Liver (tissue), 8 donors: ENCODE measurements at regions not wholly inside any gene's neighbourhood (a gene's known extent, or its start where the extent isn't known, plus 50 kb on each side); places are given as distances from the start of the nearest gene placed in this dataset.

Experiments used
- DNase-seq: peaks from one replicate; pipeline ENCODE4 v3.0.0-alpha.2; 2017; ENCODE audit warnings: low spot score
- H3K27ac ChIP-seq, 2 donors: one replicate each; pipeline ENCODE4 v1.7.0; 2013; ENCODE audit warnings: inconsistent platforms in 2 of 2, low read length in 2 of 2, control low read depth in 1 of 2, low read depth in 1 of 2, mild to moderate bottlenecking in 1 of 2
- H3K27me3 ChIP-seq, 4 donors: one replicate each; pipeline versions ENCODE4 v1.6.1 to v1.7.0; 2013; ENCODE audit warnings: low read length in 3 of 4, inconsistent platforms in 1 of 4, mild to moderate bottlenecking in 1 of 4, moderate library complexity in 1 of 4; ENCODE audit not compliant: control insufficient read depth in 4 of 4, insufficient read depth in 4 of 4
- H3K36me3 ChIP-seq, 4 donors: one replicate each; pipeline versions ENCODE4 v1.6.1 to v1.7.0; 2013; ENCODE audit warnings: low read length in 3 of 4, mild to moderate bottlenecking in 3 of 4, low read depth in 1 of 4, moderate library complexity in 1 of 4; ENCODE audit not compliant: control insufficient read depth in 4 of 4, insufficient read depth in 3 of 4
- H3K4me1 ChIP-seq, 4 donors: one replicate each; pipeline versions ENCODE4 v1.6.1 to v1.7.0; 2013; ENCODE audit warnings: low read length in 3 of 4, mild to moderate bottlenecking in 3 of 4, moderate library complexity in 1 of 4; ENCODE audit not compliant: control insufficient read depth in 4 of 4, insufficient read depth in 4 of 4
- H3K4me3 ChIP-seq, 3 donors: one replicate each; pipeline versions ENCODE4 v1.6.1 to v1.7.0; 2013; ENCODE audit warnings: low read length in 3 of 3, control low read depth in 1 of 3, low read depth in 1 of 3, mild to moderate bottlenecking in 1 of 3
- H3K9ac ChIP-seq, 2 donors: one replicate each; pipeline ENCODE4 v1.7.0; 2013; ENCODE audit warnings: low read length in 2 of 2, mild to moderate bottlenecking in 2 of 2, moderate library complexity in 2 of 2, control low read depth in 1 of 2, low read depth in 1 of 2
- H3K9me3 ChIP-seq, 4 donors: one replicate each; pipeline versions ENCODE4 v1.6.1 to v1.7.0; 2013; ENCODE audit warnings: low read length in 3 of 4; ENCODE audit not compliant: control insufficient read depth in 4 of 4
- ATF3 ChIP-seq: IDR thresholded peaks from 2 replicates; pipeline ENCODE4 v1.6.1; 2016; ENCODE audit warnings: antibody characterized with exemption
- CTCF ChIP-seq: fragments of 150-350 bp; IDR thresholded peaks from 2 replicates; pipeline ENCODE4 v1.5.1; 2017; ENCODE audit warnings: improper control_type of control experiment, low read depth, low read length; ENCODE audit not compliant: missing input control
- FOXA1 ChIP-seq: IDR thresholded peaks from 2 replicates; pipeline ENCODE4 v1.6.1; 2016; ENCODE audit warnings: antibody characterized with exemption
- JUND ChIP-seq, 2 donors: IDR thresholded peaks; 2 replicates each; pipeline ENCODE4 v1.6.1; 2016; ENCODE audit warnings: antibody characterized with exemption in 2 of 2
- MAX ChIP-seq: IDR thresholded peaks from 2 replicates; pipeline ENCODE4 v1.6.1; 2016; ENCODE audit warnings: antibody characterized with exemption
- RAD21 ChIP-seq, 2 donors: IDR thresholded peaks; 2 replicates each; pipeline ENCODE4 v1.6.1; 2016; ENCODE audit warnings: antibody characterized with exemption in 2 of 2, mild to moderate bottlenecking in 2 of 2
- RXRA ChIP-seq, 2 donors: IDR thresholded peaks; 2 replicates each; pipeline ENCODE4 v1.6.1; 2017 to 2018; ENCODE audit warnings: antibody characterized with exemption in 2 of 2, mild to moderate bottlenecking in 1 of 2
- SP1 ChIP-seq: IDR thresholded peaks from 2 replicates; pipeline ENCODE4 v1.6.1; 2018; ENCODE audit warnings: antibody characterized with exemption, mild to moderate bottlenecking
- TAF1 ChIP-seq: conservative IDR thresholded peaks from 2 replicates; pipeline ENCODE4 v1.6.1; 2016; ENCODE audit warnings: antibody characterized with exemption, mild to moderate bottlenecking
- ZBTB33 ChIP-seq: IDR thresholded peaks from 2 replicates; pipeline ENCODE4 v1.6.1; 2016; ENCODE audit warnings: antibody characterized with exemption
- WGBS: extraction: QIAGEN DNeasy Blood & Tissue Kit; methylation state at CpG from one replicate; pipeline ENCODE4 v1.1.7; 2013; 5-methylcytosine and 5-hydroxymethylcytosine counted together
- donor health status: healthy.
- donor health status: healthy.
- donor health status: healthy.
- donor health status: healthy.
- donor health status: healthy.

GRCh38 chr5:1737790-1738405, 61.7 kb downstream of the MRPL36 start:
- peaks cover 0 to 9% (median 7%) of the 10 kb centered on the region in 4 donors for H3K9me3 ChIP-seq
- H3K4me1 ChIP-seq, result no peaks in the 10 kb centered on the region
- peak in 1 of 2 donors; percentile 68 for TF ChIP-seq RAD21 (IDR thresholded peaks at IDR 0.05)
- peak; percentile 31 for TF ChIP-seq CTCF
- no peak for TF ChIP-seq SP1
- no peak for TF ChIP-seq RXRA (IDR thresholded peaks at IDR 0.05)
- no peak overlapping the region for H3K9ac ChIP-seq
- peaks cover 0 to 4% (median 2%) of the 10 kb centered on the region in 4 donors for H3K27me3 ChIP-seq
- H3K36me3 ChIP-seq, result no peaks in the 10 kb centered on the region
- DNase-seq, result no peak
- no peak overlapping the region for H3K4me3 ChIP-seq
- no peak overlapping the region for H3K27ac ChIP-seq
- 34% methylated on average over 3 of the region's 3 CpGs for WGBS

GRCh38 chr5:1736889-1737711, 62.5 kb downstream of the MRPL36 start:
- H3K27me3 ChIP-seq, result peaks cover 0 to 4% (median 2%) of the 10 kb centered on the region in 4 donors

More at GRCh38 chr5:1736889-1737711, 62.5 kb downstream of the MRPL36 start:
- WGBS, result 68% methylated on average over 15 of the region's 15 CpGs
- no peaks in the 10 kb centered on the region for H3K4me1 ChIP-seq
- no peak overlapping the region for H3K27ac ChIP-seq
- no peak for DNase-seq
- H3K9ac ChIP-seq, result no peak overlapping the region
- peaks cover 0 to 9% (median 7%) of the 10 kb centered on the region in 4 donors for H3K9me3 ChIP-seq
- TF ChIP-seq FOXA1 (no peak), RAD21 (IDR thresholded peaks at IDR 0.05) (no peak), ZBTB33 (no peak), MAX (no peak), CTCF (no peak), JUND (IDR thresholded peaks at IDR 0.05) (no peak), ATF3 (no peak), TAF1 (no peak)
- no peaks in the 10 kb centered on the region for H3K36me3 ChIP-seq
- no peak overlapping the region for H3K4me3 ChIP-seq
